GM18858 (cell line): ENCODE measurements at regions not wholly inside any gene's neighbourhood (a gene's known extent, or its start where the extent isn't known, plus 50 kb on each side); places are given as distances from the start of the nearest gene placed in this dataset.
"Not testable (repeated sequence)": the region's sequence is repeated elsewhere in the genome, so short reads cannot be mapped to it uniquely, and the experiment has no call there.

Source experiments
- ATAC-seq: cut with Tn5 transposase; IDR thresholded peaks from one replicate; pipeline ENCODE4 v1.9.1; 2021; ENCODE audit not compliant: unreplicated experiment

- ATAC-seq: no peak
Observed at GRCh38 chr1:199858171-199858570, 169.3 kb upstream of the NR5A2 start.

- ATAC-seq: no peak
Observed at GRCh38 chr1:199858856-199859255, 168.7 kb upstream of the NR5A2 start.

- ATAC-seq: no peak
Observed at GRCh38 chr1:199859491-199859933, 168.0 kb upstream of the NR5A2 start.

GRCh38 chr1:199861020-199861795 is 166.3 kb upstream of the NR5A2 start:
- no peak for ATAC-seq

GRCh38 chr1:199862047-199862446 is 165.5 kb upstream of the NR5A2 start:
- ATAC-seq: no peak

GRCh38 chr1:199866210-199866617 is 161.3 kb upstream of the NR5A2 start:
- ATAC-seq: no peak

- no peak for ATAC-seq
Observed at GRCh38 chr1:199867601-199868000, 159.9 kb upstream of the NR5A2 start.

- ATAC-seq: no peak
Observed at GRCh38 chr1:199868777-199869176, 158.7 kb upstream of the NR5A2 start.

GRCh38 chr1:199875337-199875736 is 152.2 kb upstream of the NR5A2 start:
- ATAC-seq: no peak

- ATAC-seq: no peak
Observed at GRCh38 chr1:199875856-199876255, 151.7 kb upstream of the NR5A2 start.

- no peak for ATAC-seq
Observed at GRCh38 chr1:199877526-199878384, 149.8 kb upstream of the NR5A2 start.

GRCh38 chr1:199878823-199879222 is 148.7 kb upstream of the NR5A2 start:
- ATAC-seq: no peak

- ATAC-seq: no peak
Observed at GRCh38 chr1:199898654-199899053, 128.9 kb upstream of the NR5A2 start.

- no peak for ATAC-seq
Observed at GRCh38 chr1:199901341-199901740, 126.2 kb upstream of the NR5A2 start.

- no peak for ATAC-seq
Observed at GRCh38 chr1:199907361-199907760, 120.1 kb upstream of the NR5A2 start.

GRCh38 chr1:199909137-199909536 is 118.4 kb upstream of the NR5A2 start:
- no peak for ATAC-seq

GRCh38 chr1:199913318-199913717 is 114.2 kb upstream of the NR5A2 start:
- no peak for ATAC-seq

GRCh38 chr1:199914546-199914945 is 113.0 kb upstream of the NR5A2 start:
- ATAC-seq: no peak

- no peak for ATAC-seq
Observed at GRCh38 chr1:199918196-199918769, 109.2 kb upstream of the NR5A2 start.

- no peak for ATAC-seq
Observed at GRCh38 chr1:199920635-199921034, 106.9 kb upstream of the NR5A2 start.

- ATAC-seq: no peak
Observed at GRCh38 chr1:199929556-199929955, 98.0 kb upstream of the NR5A2 start.

GRCh38 chr1:199930067-199930466 is 97.4 kb upstream of the NR5A2 start:
- not testable (repeated sequence) for ATAC-seq
